Kidney epithelial cell (primary cell): ENCODE measurements at regions not wholly inside any gene's neighbourhood (a gene's known extent, or its start where the extent isn't known, plus 50 kb on each side); places are given as distances from the start of the nearest gene placed in this dataset.
"Not testable (repeated sequence)": the region's sequence is repeated elsewhere in the genome, so short reads cannot be mapped to it uniquely, and the experiment has no call there.

Experiments used
- DNase-seq: peaks from one replicate; pipeline ENCODE4 v3.0.0-alpha.2; 2010; ENCODE audit warnings: low read depth
- H3K27me3 ChIP-seq: 2 replicates; pipeline ENCODE4 v1.6.0; 2011; ENCODE audit warnings: low read length; ENCODE audit not compliant: control insufficient read depth, insufficient read depth
- H3K36me3 ChIP-seq: 2 replicates; pipeline ENCODE4 v1.5.1; 2011; ENCODE audit warnings: low read length; ENCODE audit not compliant: control insufficient read depth, insufficient read depth
- H3K4me3 ChIP-seq: 2 replicates; pipeline ENCODE4 v1.5.1; 2011; ENCODE audit warnings: low read depth, mild to moderate bottlenecking, control low read depth, low read length
- TF ChIP-seq, protein P1 (sequence below): IDR thresholded peaks from 2 replicates; pipeline ENCODE4 v1.5.1; 2011; ENCODE audit warnings: mild to moderate bottlenecking, moderate library complexity, low read length, control low read depth, inconsistent platforms; ENCODE audit not compliant: insufficient read depth, poor library complexity, severe bottlenecking

DNA sequence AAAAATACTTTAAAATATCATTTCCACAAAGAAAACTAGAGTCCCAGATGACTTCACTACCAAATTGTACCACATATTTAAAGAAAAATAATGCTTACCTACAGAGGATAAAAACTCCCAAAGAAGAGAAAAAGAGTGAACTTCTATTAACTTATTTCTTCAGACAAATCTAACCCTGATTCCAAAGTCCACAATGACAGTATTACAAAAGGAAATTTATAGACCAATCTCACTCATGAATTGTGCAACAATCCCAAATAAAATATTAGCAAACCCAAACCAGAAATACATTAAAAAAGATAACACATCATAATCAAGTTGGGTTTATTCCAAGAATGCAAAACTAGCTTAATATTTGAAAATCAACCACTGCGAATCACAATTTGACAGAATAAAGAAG is 161.4 kb upstream of the GALNT2 start:
- TF ChIP-seq, protein P1, sequence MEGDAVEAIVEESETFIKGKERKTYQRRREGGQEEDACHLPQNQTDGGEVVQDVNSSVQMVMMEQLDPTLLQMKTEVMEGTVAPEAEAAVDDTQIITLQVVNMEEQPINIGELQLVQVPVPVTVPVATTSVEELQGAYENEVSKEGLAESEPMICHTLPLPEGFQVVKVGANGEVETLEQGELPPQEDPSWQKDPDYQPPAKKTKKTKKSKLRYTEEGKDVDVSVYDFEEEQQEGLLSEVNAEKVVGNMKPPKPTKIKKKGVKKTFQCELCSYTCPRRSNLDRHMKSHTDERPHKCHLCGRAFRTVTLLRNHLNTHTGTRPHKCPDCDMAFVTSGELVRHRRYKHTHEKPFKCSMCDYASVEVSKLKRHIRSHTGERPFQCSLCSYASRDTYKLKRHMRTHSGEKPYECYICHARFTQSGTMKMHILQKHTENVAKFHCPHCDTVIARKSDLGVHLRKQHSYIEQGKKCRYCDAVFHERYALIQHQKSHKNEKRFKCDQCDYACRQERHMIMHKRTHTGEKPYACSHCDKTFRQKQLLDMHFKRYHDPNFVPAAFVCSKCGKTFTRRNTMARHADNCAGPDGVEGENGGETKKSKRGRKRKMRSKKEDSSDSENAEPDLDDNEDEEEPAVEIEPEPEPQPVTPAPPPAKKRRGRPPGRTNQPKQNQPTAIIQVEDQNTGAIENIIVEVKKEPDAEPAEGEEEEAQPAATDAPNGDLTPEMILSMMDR, result no peak
- peaks cover 13% of the 10 kb centered on the region for H3K27me3 ChIP-seq
- H3K4me3 ChIP-seq, result no peak overlapping the region
- H3K36me3 ChIP-seq, result no peaks in the 10 kb centered on the region
- no peak for DNase-seq

DNA sequence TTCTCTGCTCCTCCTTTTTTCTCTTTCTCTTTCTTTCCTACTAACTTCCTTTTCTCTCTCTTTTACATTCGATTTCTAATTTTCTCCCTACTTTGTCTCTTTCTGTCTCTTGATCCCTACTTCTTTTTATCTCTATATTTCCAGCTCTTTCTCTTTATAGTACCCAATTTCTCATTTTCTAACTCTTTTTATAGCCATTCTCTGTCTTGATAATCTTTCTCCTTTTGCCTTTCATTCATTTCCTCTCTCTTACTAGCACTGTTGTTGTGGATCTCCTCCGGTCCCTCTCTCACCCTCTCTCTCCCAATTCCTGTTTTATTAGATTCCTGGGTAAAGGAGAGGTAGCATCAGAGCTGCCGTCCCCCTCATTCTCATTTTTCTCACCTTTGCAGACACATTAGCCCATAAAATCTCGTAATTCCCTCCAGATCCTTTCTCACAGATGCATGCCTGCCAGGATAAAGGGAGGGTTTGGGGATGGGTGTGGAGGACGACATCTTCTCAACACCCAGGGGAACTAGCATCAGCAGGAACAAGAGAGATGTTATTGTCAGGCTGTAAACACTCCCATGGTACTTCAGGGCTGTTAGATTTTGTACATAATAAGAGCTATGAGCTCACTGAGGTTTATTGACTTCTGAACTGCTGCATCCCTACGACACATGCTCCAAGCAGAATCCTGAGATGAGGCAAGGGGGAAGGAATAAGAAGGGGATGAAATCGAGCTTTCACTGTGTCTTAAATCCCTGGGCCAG is 159.0 kb upstream of the GALNT2 start:
- no peak overlapping the region for H3K4me3 ChIP-seq
- TF ChIP-seq, protein P1, result no peak
- H3K36me3 ChIP-seq, result no peaks in the 10 kb centered on the region
- peaks cover 13% of the 10 kb centered on the region for H3K27me3 ChIP-seq
- DNase-seq, result no peak

- TF ChIP-seq, protein P1, result no peak
- DNase-seq, result no peak
- peaks cover 13% of the 10 kb centered on the region for H3K27me3 ChIP-seq
- no peak overlapping the region for H3K4me3 ChIP-seq
- no peaks in the 10 kb centered on the region for H3K36me3 ChIP-seq
Observed at GRCh38 chr1:229908689-229909088, 158.3 kb upstream of the GALNT2 start.

- H3K27me3 ChIP-seq, result peaks cover 4% of the 10 kb centered on the region
- TF ChIP-seq, protein P1, result no peak
- H3K4me3 ChIP-seq, result no peak overlapping the region
- no peak for DNase-seq
- H3K36me3 ChIP-seq, result no peaks in the 10 kb centered on the region
Observed at GRCh38 chr1:229913489-229913888, 153.5 kb upstream of the GALNT2 start.

DNA sequence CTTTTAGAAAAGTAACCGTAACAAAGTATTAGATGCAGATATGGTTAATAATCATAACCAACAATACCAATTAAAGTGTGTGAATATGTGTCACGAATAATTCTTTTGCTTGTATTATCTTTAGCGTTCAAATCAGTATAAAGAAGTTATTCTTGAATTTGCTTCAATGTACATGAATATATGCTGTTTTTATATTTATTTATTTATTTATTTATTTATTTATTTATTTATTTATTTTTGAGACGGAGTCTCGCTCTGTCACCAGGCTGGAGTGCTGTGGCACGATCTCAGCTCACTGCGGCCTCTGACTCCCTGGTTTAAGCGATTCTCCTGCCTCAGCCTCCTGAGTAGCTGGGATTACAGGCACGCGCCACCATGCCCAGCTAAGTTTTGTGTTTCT is 147.6 kb upstream of the GALNT2 start:
- DNase-seq, H3K36me3 ChIP-seq, H3K27me3 ChIP-seq, H3K4me3 ChIP-seq: not testable (repeated sequence)

DNA sequence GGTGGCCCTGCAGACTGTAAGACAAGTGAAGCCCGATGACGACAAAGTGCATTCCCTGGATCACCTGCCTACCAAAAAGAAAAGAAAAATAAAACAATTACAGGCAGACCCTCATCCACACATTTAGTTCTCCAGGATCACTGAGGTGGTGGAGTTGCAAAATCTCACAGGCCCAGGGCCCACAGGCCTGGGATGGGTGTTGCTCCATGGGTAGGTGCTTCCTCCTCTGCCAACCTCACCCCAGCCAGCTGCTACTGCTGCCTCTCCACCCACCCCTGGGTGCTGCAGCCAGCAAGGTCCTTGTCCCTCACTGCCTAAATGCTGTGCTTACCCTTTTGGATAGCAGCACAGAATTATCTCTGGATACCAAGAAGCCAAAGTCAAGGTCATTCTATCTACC is 146.4 kb upstream of the GALNT2 start:
- DNase-seq, result no peak
- TF ChIP-seq, protein P1, result no peak
- Histone ChIP-seq H3K27me3 (no peaks in the 10 kb centered on the region), H3K4me3 (no peak overlapping the region), H3K36me3 (no peaks in the 10 kb centered on the region)
